ENCODE measurements at regions not wholly inside any gene's neighbourhood (a gene's known extent, or its start where the extent isn't known, plus 50 kb on each side); places are given as distances from the start of the nearest gene placed in this dataset.

- Histone ChIP-seq H3K9me3 (ENCODE audit: low read length) (no peaks in the 10 kb centered on the region), H3K79me2 (replicated peaks; ENCODE audit: insufficient read depth, low read length) (no peaks in the 10 kb centered on the region), H3K27ac (ENCODE audit: low read length) (no peak overlapping the region), H3F3A (ENCODE audit: insufficient read depth, low read length, poor library complexity, severe bottlenecking) (no peaks in the 10 kb centered on the region), H2AFZ (ENCODE audit: low read depth, low read length) (no peak overlapping the region), H3K36me3 (ENCODE audit: insufficient read depth, low read length) (no peaks in the 10 kb centered on the region), H3K27me3 (ENCODE audit: insufficient read depth, low read depth, low read length) (no peaks in the 10 kb centered on the region), H3K9me2 (ENCODE audit: insufficient read depth, low read length) (no peaks in the 10 kb centered on the region), H4K20me1 (ENCODE audit: insufficient read depth) (no peaks in the 10 kb centered on the region), H3K9ac (ENCODE audit: low read length) (no peak overlapping the region), H3K4me3 (ENCODE audit: low read length) (no peak overlapping the region), H3K4me2 (ENCODE audit: low read length) (no peak overlapping the region)
- TF ChIP-seq CTCF (IDR thresholded peaks at IDR 0.05; ENCODE audit: poor library complexity, severe bottlenecking) = no peak
- no peak for TF ChIP-seq EZH2 (IDR thresholded peaks at IDR 0.05; ENCODE audit: borderline replicate concordance, insufficient read depth, low read length, poor library complexity, severe bottlenecking)
- no peak for TF ChIP-seq EP300 (conservative IDR thresholded peaks at IDR 0.05; ENCODE audit: poor library complexity, severe bottlenecking)
- no peak for TF ChIP-seq TAF1 (IDR thresholded peaks at IDR 0.05; ENCODE audit: low read depth)
- no peak for TF ChIP-seq SMC3 (conservative IDR thresholded peaks at IDR 0.05; ENCODE audit: poor library complexity)
- no peak for TF ChIP-seq REST (IDR thresholded peaks at IDR 0.05; ENCODE audit: borderline replicate concordance)
- TF ChIP-seq POLR2AphosphoS5 (IDR thresholded peaks at IDR 0.05) = no peak
- TF ChIP-seq RAD21 (conservative IDR thresholded peaks at IDR 0.05) = no peak
- no peak for TF ChIP-seq MXI1 (conservative IDR thresholded peaks at IDR 0.05; ENCODE audit: poor library complexity, severe bottlenecking)
Measured at GRCh38 chr13:54682184-54682583, 1653.6 kb downstream of the OLFM4 start.

GRCh38 chr13:54687173-54687572, 1658.6 kb downstream of the OLFM4 start:
- Histone ChIP-seq H3F3A (ENCODE audit: insufficient read depth, low read length, poor library complexity, severe bottlenecking) (no peaks in the 10 kb centered on the region), H3K36me3 (ENCODE audit: insufficient read depth, low read length) (no peaks in the 10 kb centered on the region), H3K9me3 (ENCODE audit: low read length) (no peaks in the 10 kb centered on the region), H3K27me3 (ENCODE audit: insufficient read depth, low read depth, low read length) (no peaks in the 10 kb centered on the region), H3K27ac (ENCODE audit: low read length) (no peak overlapping the region), H3K4me3 (ENCODE audit: low read length) (no peak overlapping the region), H3K9ac (ENCODE audit: low read length) (no peak overlapping the region), H3K9me2 (ENCODE audit: insufficient read depth, low read length) (no peaks in the 10 kb centered on the region), H4K20me1 (ENCODE audit: insufficient read depth) (no peaks in the 10 kb centered on the region), H2AFZ (ENCODE audit: low read depth, low read length) (no peak overlapping the region), H3K4me2 (ENCODE audit: low read length) (no peak overlapping the region), H3K79me2 (replicated peaks; ENCODE audit: insufficient read depth, low read length) (no peaks in the 10 kb centered on the region)
- TF ChIP-seq SMC3 (conservative IDR thresholded peaks at IDR 0.05; ENCODE audit: poor library complexity) (no peak), CTCF (IDR thresholded peaks at IDR 0.05; ENCODE audit: poor library complexity, severe bottlenecking) (no peak), EZH2 (IDR thresholded peaks at IDR 0.05; ENCODE audit: borderline replicate concordance, insufficient read depth, low read length, poor library complexity, severe bottlenecking) (no peak), POLR2AphosphoS5 (IDR thresholded peaks at IDR 0.05) (no peak), EP300 (conservative IDR thresholded peaks at IDR 0.05; ENCODE audit: poor library complexity, severe bottlenecking) (no peak), REST (IDR thresholded peaks at IDR 0.05; ENCODE audit: borderline replicate concordance) (no peak), TAF1 (IDR thresholded peaks at IDR 0.05; ENCODE audit: low read depth) (no peak), MXI1 (conservative IDR thresholded peaks at IDR 0.05; ENCODE audit: poor library complexity, severe bottlenecking) (no peak), RAD21 (conservative IDR thresholded peaks at IDR 0.05) (no peak)
